ENCODE measurements at regions not wholly inside any gene's neighbourhood (a gene's known extent, or its start where the extent isn't known, plus 50 kb on each side); places are given as distances from the start of the nearest gene placed in this dataset.

DNA sequence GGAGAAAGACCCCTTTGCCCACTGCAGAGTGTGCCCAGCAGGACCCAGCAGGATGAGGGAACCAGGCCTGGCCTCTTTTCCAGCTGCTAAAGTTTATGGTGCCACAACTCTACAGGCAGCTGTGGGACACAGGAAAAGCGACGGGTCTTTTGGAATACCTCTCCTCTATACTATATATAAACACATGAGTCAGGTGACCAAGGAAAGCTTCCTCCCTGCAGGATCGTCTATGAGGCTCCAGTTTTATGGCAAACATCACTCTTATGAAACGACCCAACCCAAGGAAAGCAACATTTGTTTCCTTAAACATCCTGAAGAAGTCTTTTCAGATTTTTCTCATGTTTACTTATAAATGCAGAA lies 102.8 kb upstream of the AKIP1 start:
- Histone ChIP-seq H2AFZ (ENCODE audit: low read length) (no peak overlapping the region), H3K4me1 (ENCODE audit: insufficient read depth, low read length, severe bottlenecking) (no peaks in the 10 kb centered on the region), H3K27ac (ENCODE audit: low read depth, low read length, poor library complexity, severe bottlenecking) (no peak overlapping the region), H3K9me3 (ENCODE audit: low read length) (no peaks in the 10 kb centered on the region), H3K9ac (ENCODE audit: low read length) (no peak overlapping the region), H3K36me3 (ENCODE audit: insufficient read depth, low read length) (no peaks in the 10 kb centered on the region), H3K4me2 (ENCODE audit: low read length) (no peak overlapping the region), H4K20me1 (ENCODE audit: insufficient read depth, low read length) (no peaks in the 10 kb centered on the region), H3F3A (ENCODE audit: insufficient read depth, low read length) (no peaks in the 10 kb centered on the region), H3K4me3 (ENCODE audit: low read depth, low read length, poor library complexity, severe bottlenecking) (no peak overlapping the region), H3K27me3 (ENCODE audit: insufficient read depth, low read length) (no peaks in the 10 kb centered on the region; the same call in 1 of the 2 replicates), H3K79me2 (ENCODE audit: insufficient read depth, low read length) (no peaks in the 10 kb centered on the region), H3K9me2 (ENCODE audit: low read depth, low read length) (no peaks in the 10 kb centered on the region)
- TF ChIP-seq EZH2 (IDR thresholded peaks at IDR 0.05; ENCODE audit: borderline replicate concordance, low read length), result no peak
- TF ChIP-seq, protein P1, sequence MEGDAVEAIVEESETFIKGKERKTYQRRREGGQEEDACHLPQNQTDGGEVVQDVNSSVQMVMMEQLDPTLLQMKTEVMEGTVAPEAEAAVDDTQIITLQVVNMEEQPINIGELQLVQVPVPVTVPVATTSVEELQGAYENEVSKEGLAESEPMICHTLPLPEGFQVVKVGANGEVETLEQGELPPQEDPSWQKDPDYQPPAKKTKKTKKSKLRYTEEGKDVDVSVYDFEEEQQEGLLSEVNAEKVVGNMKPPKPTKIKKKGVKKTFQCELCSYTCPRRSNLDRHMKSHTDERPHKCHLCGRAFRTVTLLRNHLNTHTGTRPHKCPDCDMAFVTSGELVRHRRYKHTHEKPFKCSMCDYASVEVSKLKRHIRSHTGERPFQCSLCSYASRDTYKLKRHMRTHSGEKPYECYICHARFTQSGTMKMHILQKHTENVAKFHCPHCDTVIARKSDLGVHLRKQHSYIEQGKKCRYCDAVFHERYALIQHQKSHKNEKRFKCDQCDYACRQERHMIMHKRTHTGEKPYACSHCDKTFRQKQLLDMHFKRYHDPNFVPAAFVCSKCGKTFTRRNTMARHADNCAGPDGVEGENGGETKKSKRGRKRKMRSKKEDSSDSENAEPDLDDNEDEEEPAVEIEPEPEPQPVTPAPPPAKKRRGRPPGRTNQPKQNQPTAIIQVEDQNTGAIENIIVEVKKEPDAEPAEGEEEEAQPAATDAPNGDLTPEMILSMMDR (IDR thresholded peaks at IDR 0.05; ENCODE audit: low read length), result no peak

DNA sequence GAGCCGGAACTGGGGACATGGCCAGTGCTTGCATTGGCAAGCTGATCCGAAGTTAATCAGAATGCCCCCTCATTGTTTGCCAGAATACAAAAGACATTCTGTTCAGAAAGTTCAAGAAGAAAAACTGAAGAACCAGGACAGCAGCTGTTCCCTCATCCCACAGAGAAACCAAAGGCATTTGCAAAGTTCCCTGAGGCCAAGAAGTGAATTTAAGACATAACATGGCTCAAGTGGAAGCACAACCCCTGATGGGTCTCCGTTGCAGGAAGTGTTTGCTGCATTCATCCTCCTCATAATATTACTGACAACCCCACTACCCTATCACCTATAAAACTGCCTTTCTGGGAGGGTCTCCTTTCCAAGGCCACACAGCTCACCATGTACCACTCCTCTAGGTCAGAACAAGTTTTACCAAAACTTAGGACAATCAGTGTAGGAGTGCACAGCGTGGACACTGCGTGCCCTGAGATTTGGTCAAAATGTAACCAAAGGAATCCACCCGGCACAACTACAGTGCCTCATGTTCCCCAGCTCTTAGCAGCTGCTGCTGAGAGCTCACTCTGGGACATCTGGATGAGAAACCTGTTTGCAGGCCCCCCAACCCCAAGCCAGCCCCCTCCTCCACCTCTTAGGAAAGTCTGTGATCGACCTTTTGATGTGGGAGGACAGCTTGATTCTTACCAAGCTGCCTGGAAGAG lies 101.6 kb upstream of the AKIP1 start:
- Histone ChIP-seq H3K9me2 (ENCODE audit: low read depth, low read length) (no peaks in the 10 kb centered on the region), H3K4me3 (ENCODE audit: low read depth, low read length, poor library complexity, severe bottlenecking) (no peak overlapping the region), H3K4me2 (ENCODE audit: low read length) (no peak overlapping the region), H3K27ac (ENCODE audit: low read depth, low read length, poor library complexity, severe bottlenecking) (no peak overlapping the region), H3K9ac (ENCODE audit: low read length) (no peak overlapping the region), H4K20me1 (ENCODE audit: insufficient read depth, low read length) (no peaks in the 10 kb centered on the region), H3K9me3 (ENCODE audit: low read length) (no peaks in the 10 kb centered on the region), H3K79me2 (ENCODE audit: insufficient read depth, low read length) (no peaks in the 10 kb centered on the region), H3K36me3 (ENCODE audit: insufficient read depth, low read length) (no peaks in the 10 kb centered on the region), H3K27me3 (ENCODE audit: insufficient read depth, low read length) (no peaks in the 10 kb centered on the region; the same call in 1 of the 2 replicates), H2AFZ (ENCODE audit: low read length) (no peak overlapping the region), H3F3A (ENCODE audit: insufficient read depth, low read length) (no peaks in the 10 kb centered on the region), H3K4me1 (ENCODE audit: insufficient read depth, low read length, severe bottlenecking) (no peaks in the 10 kb centered on the region)
- no peak for TF ChIP-seq EZH2 (IDR thresholded peaks at IDR 0.05; ENCODE audit: borderline replicate concordance, low read length)
- TF ChIP-seq, protein P1 (IDR thresholded peaks at IDR 0.05; ENCODE audit: low read length), result no peak

DNA sequence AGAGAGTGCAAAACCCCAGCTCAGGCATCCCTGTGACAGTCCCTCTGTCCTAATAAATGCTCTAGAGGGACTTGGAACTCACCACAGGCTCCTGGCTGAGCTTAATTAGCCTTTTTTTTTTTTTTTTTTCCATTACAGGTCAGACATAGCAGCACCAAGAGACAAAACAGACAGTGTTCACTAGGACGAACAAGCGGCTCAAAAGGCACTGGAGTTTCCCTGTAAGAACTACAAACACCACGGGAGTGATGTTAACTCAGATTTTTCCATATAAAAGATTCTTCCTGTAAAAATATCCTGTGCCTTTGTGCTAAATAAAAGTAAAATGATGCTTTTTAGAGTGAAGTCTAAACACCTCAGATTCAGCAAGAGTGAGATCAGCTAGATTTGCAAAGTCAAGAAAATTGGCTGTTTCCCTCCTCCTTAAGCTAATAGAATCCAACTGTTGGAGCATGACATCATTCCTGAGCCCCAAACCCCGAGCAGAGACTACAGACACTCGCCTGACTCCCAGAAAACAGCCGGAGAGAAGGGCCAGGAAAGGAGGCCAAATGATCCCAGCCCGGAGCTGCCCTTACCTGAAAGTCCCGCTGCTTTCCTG lies 101.0 kb upstream of the AKIP1 start:
- H3K4me1 ChIP-seq (ENCODE audit: insufficient read depth, low read length, severe bottlenecking), result no peaks in the 10 kb centered on the region

More for the DNA sequence above, 101.0 kb upstream of the AKIP1 start:
- Histone ChIP-seq H3K27me3 (ENCODE audit: insufficient read depth, low read length) (no peaks in the 10 kb centered on the region; the same call in 1 of the 2 replicates), H3K4me3 (ENCODE audit: low read depth, low read length, poor library complexity, severe bottlenecking) (no peak overlapping the region), H3K27ac (ENCODE audit: low read depth, low read length, poor library complexity, severe bottlenecking) (no peak overlapping the region), H3K79me2 (ENCODE audit: insufficient read depth, low read length) (no peaks in the 10 kb centered on the region), H3K9me3 (ENCODE audit: low read length) (no peaks in the 10 kb centered on the region), H3K4me2 (ENCODE audit: low read length) (no peak overlapping the region), H3K9ac (ENCODE audit: low read length) (no peak overlapping the region), H3K9me2 (ENCODE audit: low read depth, low read length) (no peaks in the 10 kb centered on the region), H4K20me1 (ENCODE audit: insufficient read depth, low read length) (no peaks in the 10 kb centered on the region), H3K36me3 (ENCODE audit: insufficient read depth, low read length) (no peaks in the 10 kb centered on the region), H3F3A (ENCODE audit: insufficient read depth, low read length) (no peaks in the 10 kb centered on the region), H2AFZ (ENCODE audit: low read length) (no peak overlapping the region)
- TF ChIP-seq, protein P1 (IDR thresholded peaks at IDR 0.05; ENCODE audit: low read length), result no peak
